ENCODE measurements at regions not wholly inside any gene's neighbourhood (a gene's known extent, or its start where the extent isn't known, plus 50 kb on each side); places are given as distances from the start of the nearest gene placed in this dataset.

DNA sequence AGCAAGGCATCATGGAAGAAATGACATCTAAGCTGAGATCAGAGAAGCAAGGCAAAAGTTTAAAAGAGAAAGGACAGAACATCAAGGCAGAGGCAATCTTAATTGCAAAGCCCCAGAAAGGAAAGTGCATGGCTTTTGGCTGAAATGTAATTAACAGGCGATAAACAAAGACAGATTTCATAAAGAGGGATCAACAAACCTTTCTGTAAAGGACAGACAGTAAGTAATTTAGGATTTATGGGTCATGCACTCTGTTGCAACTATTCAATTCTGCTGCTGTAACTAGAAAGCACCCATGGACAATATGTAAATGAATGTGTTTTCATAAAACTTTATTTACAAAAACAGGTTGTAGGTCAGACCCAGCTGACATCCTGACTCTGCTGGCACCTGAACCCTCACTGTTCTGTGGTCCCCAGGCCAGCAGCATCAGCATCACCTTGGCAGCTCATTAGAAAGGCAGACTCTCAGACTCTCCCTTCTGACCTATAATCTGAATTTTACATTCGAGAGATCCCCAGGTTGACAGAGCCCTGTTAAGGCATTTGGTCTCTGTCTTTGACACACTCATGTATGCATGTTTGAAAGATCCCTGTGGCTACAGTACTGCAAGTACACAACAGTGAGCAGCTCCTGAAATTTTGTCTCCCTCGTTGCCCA, 362.9 kb upstream of the NFE2L3 start:
- H3K27ac ChIP-seq, result no peak overlapping the region
- H3K4me2 ChIP-seq, result no peak overlapping the region
- ATAC-seq, result no peak; a peak in 1 of 6 replicates
- DNase-seq (ENCODE audit: low read depth in 1 of 2, low spot score in 1 of 2), result no peak
- no peak overlapping the region for H3K4me3 ChIP-seq
- no peaks in the 10 kb centered on the region for H3K4me1 ChIP-seq
- ChIA-PET CTCF (no interaction called here), POLR2A (no interaction called here)
- no peaks in the 10 kb centered on the region for H3K9me3 ChIP-seq
- no peak for FAIRE-seq
- TF ChIP-seq POLR2A (IDR thresholded peaks at IDR 0.05; ENCODE audit: low read length) (no peak), HOXA7 (CRISPR knock-in tag; IDR thresholded peaks at IDR 0.05) (no peak), HOXB5 (CRISPR knock-in tag; IDR thresholded peaks at IDR 0.05) (no peak)
- TF ChIP-seq, protein P1, sequence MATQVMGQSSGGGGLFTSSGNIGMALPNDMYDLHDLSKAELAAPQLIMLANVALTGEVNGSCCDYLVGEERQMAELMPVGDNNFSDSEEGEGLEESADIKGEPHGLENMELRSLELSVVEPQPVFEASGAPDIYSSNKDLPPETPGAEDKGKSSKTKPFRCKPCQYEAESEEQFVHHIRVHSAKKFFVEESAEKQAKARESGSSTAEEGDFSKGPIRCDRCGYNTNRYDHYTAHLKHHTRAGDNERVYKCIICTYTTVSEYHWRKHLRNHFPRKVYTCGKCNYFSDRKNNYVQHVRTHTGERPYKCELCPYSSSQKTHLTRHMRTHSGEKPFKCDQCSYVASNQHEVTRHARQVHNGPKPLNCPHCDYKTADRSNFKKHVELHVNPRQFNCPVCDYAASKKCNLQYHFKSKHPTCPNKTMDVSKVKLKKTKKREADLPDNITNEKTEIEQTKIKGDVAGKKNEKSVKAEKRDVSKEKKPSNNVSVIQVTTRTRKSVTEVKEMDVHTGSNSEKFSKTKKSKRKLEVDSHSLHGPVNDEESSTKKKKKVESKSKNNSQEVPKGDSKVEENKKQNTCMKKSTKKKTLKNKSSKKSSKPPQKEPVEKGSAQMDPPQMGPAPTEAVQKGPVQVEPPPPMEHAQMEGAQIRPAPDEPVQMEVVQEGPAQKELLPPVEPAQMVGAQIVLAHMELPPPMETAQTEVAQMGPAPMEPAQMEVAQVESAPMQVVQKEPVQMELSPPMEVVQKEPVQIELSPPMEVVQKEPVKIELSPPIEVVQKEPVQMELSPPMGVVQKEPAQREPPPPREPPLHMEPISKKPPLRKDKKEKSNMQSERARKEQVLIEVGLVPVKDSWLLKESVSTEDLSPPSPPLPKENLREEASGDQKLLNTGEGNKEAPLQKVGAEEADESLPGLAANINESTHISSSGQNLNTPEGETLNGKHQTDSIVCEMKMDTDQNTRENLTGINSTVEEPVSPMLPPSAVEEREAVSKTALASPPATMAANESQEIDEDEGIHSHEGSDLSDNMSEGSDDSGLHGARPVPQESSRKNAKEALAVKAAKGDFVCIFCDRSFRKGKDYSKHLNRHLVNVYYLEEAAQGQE (IDR thresholded peaks at IDR 0.05), result no peak
- 6% methylated on average over 3 of the region's 3 CpGs for WGBS (ENCODE audit: missing lambda C conversion rate)

GRCh38 chr7:25789701-25790640, 362.0 kb upstream of the NFE2L3 start:
- POLR2A ChIA-PET, result no interaction called here
- H3K4me3 ChIP-seq, result no peak overlapping the region
- no peak for TF ChIP-seq HES2 (IDR thresholded peaks at IDR 0.05)
- no peak for TF ChIP-seq FOXS1 (CRISPR knock-in tag; IDR thresholded peaks at IDR 0.05)
- no peak for TF ChIP-seq POLR2A (IDR thresholded peaks at IDR 0.05; ENCODE audit: low read length)
- no peak for TF ChIP-seq USF2 (IDR thresholded peaks at IDR 0.05)
- no peak for TF ChIP-seq CBX8 (IDR thresholded peaks at IDR 0.05)
- no peaks in the 10 kb centered on the region for H3K4me1 ChIP-seq
- CTCF ChIA-PET, result interaction anchor here (1.2 kb wide), 1 partner anchor 16 kb away, joined by 4 read pairs; no protein-coding TSS in a partner anchor
- no peak for FAIRE-seq
- no peak; a peak in 1 of 6 replicates for ATAC-seq
- DNase-seq (ENCODE audit: low read depth in 1 of 2, low spot score in 1 of 2), result no peak
- H3K4me2 ChIP-seq, result no peak overlapping the region
- no peaks in the 10 kb centered on the region for H3K9me3 ChIP-seq
- H3K27ac ChIP-seq, result no peak overlapping the region
- 40% methylated on average over 13 of the region's 13 CpGs for WGBS (ENCODE audit: missing lambda C conversion rate)

GRCh38 chr7:25790963-25791362, 361.0 kb upstream of the NFE2L3 start:
- Histone ChIP-seq H3K27ac (no peak overlapping the region), H3K4me3 (no peak overlapping the region), H3K4me1 (no peaks in the 10 kb centered on the region), H3K9me3 (no peaks in the 10 kb centered on the region), H3K4me2 (no peak overlapping the region)
- TF ChIP-seq TP53 (CRISPR knock-in tag; IDR thresholded peaks at IDR 0.05) (no peak), HDAC2 (IDR thresholded peaks at IDR 0.05) (no peak), HEYL (CRISPR knock-in tag; IDR thresholded peaks at IDR 0.05) (no peak), FOSL2 (IDR thresholded peaks at IDR 0.05) (no peak), FOSL2 (CRISPR knock-in tag; IDR thresholded peaks at IDR 0.05) (no peak), CHD4 (IDR thresholded peaks at IDR 0.05; ENCODE audit: borderline replicate concordance) (no peak)
- ChIA-PET POLR2A (no interaction called here), CTCF (interaction anchor here (1.2 kb wide), 1 partner anchor 15 kb away, joined by 4 read pairs; no protein-coding TSS in a partner anchor)
- DNase-seq (ENCODE audit: low read depth in 1 of 2, low spot score in 1 of 2), result no peak
- no peak for ATAC-seq
- FAIRE-seq, result no peak
- 35% methylated on average over 4 of the region's 4 CpGs for WGBS (ENCODE audit: missing lambda C conversion rate)

DNA sequence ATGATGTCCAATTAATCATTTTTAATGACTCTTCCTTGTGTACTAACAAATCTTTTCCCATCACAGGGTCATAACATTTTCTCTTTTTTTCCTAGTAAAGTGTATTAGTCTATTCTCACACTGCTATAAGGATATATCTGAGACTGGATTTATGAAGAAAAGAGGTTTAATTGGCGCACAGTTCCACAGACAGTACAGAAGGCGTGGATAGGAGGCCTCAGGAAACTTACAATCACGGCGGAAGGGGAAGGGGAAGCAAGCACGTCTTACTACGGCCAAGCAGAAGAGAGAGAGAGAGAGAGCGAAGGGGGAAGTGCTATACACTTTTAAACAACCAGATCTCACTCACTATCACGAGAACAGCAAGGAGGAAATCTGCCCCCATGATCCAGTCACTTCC, 359.4 kb upstream of the NFE2L3 start:
- WGBS (ENCODE audit: missing lambda C conversion rate), result 50% methylated on average over 8 of the region's 8 CpGs
- Histone ChIP-seq H3K27ac (no peak overlapping the region), H3K9me3 (no peaks in the 10 kb centered on the region), H3K4me3 (no peak overlapping the region), H3K4me1 (no peaks in the 10 kb centered on the region), H3K4me2 (no peak overlapping the region)
- ChIA-PET CTCF (no interaction called here), POLR2A (no interaction called here)
- ATAC-seq (no peak), DNase-seq (ENCODE audit: low read depth in 1 of 2, low spot score in 1 of 2) (no peak), FAIRE-seq (no peak)
- TF ChIP-seq RNF2 (IDR thresholded peaks at IDR 0.05; ENCODE audit: borderline replicate concordance, low read depth) (no peak), KDM5A (IDR thresholded peaks at IDR 0.05) (no peak)

Measured in A549 (cell line).